Skeletal muscle satellite cell (primary cell): ENCODE measurements at regions not wholly inside any gene's neighbourhood (a gene's known extent, or its start where the extent isn't known, plus 50 kb on each side); places are given as distances from the start of the nearest gene placed in this dataset.

Source experiments
- H3K27me3 ChIP-seq: 2 replicates; pipeline ENCODE4 v1.7.0; 2013; ENCODE audit warnings: low read length; ENCODE audit not compliant: control insufficient read depth, insufficient read depth
- H3K36me3 ChIP-seq: 2 replicates; pipeline ENCODE4 v1.7.0; 2013; ENCODE audit warnings: mild to moderate bottlenecking, control low read depth, low read length; ENCODE audit not compliant: insufficient read depth
- H3K4me1 ChIP-seq: 2 replicates; pipeline ENCODE4 v1.7.0; 2013; ENCODE audit warnings: low read length; ENCODE audit not compliant: control insufficient read depth, insufficient read depth
- H3K4me2 ChIP-seq: 2 replicates; pipeline ENCODE4 v1.7.0; 2013; ENCODE audit warnings: mild to moderate bottlenecking, low read length
- H3K4me3 ChIP-seq: 2 replicates; pipeline ENCODE4 v1.7.0; 2013; ENCODE audit warnings: low read length
- H3K9ac ChIP-seq: 2 replicates; pipeline ENCODE4 v1.7.0; 2013; ENCODE audit warnings: mild to moderate bottlenecking, low read depth, low read length, moderate library complexity
- H3K9me3 ChIP-seq: replicated peaks from 2 replicates; pipeline ENCODE4 v1.7.0; 2013; ENCODE audit warnings: mild to moderate bottlenecking, control low read depth, low read length

- no peaks in the 10 kb centered on the region for H3K9me3 ChIP-seq
- no peaks in the 10 kb centered on the region for H3K4me1 ChIP-seq
- H3K36me3 ChIP-seq: no peaks in the 10 kb centered on the region
- H3K4me2 ChIP-seq: no peak overlapping the region
- H3K4me3 ChIP-seq: no peak overlapping the region
- no peak overlapping the region for H3K9ac ChIP-seq
- H3K27me3 ChIP-seq: no peaks in the 10 kb centered on the region
These were observed 353.6 kb downstream of the DEPDC1B start for GRCh38 chr5:60346393-60346792.

DNA sequence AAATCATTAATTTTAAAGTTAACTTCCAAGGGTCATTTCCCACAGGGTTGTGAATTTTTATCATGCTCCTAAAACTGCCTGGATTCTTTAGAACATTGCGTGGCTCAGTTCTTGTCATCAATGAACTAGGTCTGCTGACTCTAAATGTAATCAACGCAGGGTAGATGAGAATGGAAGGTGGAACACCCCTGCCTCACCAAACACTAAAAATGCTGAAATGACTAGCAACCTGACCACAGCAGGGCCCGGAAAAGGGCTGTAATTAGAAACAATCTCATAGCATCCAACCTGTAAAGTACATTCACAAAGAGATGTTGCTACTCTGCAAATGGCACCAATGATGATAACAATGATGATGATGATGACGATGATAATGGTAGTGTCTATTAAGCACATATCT is 356.9 kb downstream of the DEPDC1B start:
- Histone ChIP-seq H3K4me3 (no peak overlapping the region), H3K4me1 (peaks cover 16% of the 10 kb centered on the region), H3K27me3 (no peaks in the 10 kb centered on the region), H3K9ac (no peak overlapping the region), H3K9me3 (no peaks in the 10 kb centered on the region), H3K4me2 (no peak overlapping the region), H3K36me3 (no peaks in the 10 kb centered on the region)

GRCh38 chr5:60340965-60341471 is 358.9 kb downstream of the DEPDC1B start:
- Histone ChIP-seq H3K9ac (no peak overlapping the region), H3K4me3 (no peak overlapping the region), H3K36me3 (no peaks in the 10 kb centered on the region), H3K9me3 (no peaks in the 10 kb centered on the region), H3K4me1 (peaks cover 16% of the 10 kb centered on the region), H3K4me2 (no peak overlapping the region), H3K27me3 (no peaks in the 10 kb centered on the region)

GRCh38 chr5:60340326-60340725 is 359.6 kb downstream of the DEPDC1B start:
- Histone ChIP-seq H3K36me3 (no peaks in the 10 kb centered on the region), H3K9ac (no peak overlapping the region), H3K4me2 (no peak overlapping the region), H3K9me3 (no peaks in the 10 kb centered on the region), H3K4me3 (no peak overlapping the region), H3K4me1 (peaks cover 16% of the 10 kb centered on the region), H3K27me3 (no peaks in the 10 kb centered on the region)

DNA sequence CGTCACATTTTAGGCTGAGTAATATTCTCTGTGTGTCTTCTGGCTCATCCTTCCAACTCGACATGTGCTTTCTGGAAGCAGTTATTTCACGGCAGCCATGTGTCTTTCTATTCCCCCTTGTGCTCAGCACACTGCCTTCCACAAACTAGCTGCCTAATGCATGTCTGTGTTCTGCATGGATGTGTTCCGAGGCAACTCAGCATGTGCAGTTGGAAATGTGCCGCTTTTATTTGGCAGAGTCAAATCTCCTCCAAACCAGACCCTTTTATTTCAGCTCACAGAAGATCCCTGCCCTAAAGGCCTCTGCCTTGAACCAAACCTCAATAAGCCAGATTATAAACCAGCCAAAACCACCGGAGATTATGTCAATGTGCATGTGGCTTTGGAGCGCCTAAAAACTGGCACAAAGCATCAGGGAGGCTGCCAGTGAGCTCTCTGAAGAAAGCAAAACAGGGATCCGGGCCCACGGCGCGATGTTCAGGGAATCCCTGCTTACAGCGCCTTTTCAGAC is 360.2 kb downstream of the DEPDC1B start:
- Histone ChIP-seq H3K27me3 (no peaks in the 10 kb centered on the region), H3K4me2 (peak overlapping the region; percentile 43), H3K9ac (peak overlapping the region; percentile 37)

GRCh38 chr5:60338846-60339245 is 361.1 kb downstream of the DEPDC1B start:
- Histone ChIP-seq H3K4me1 (peaks cover 26% of the 10 kb centered on the region), H3K36me3 (no peaks in the 10 kb centered on the region), H3K27me3 (no peaks in the 10 kb centered on the region), H3K9me3 (no peaks in the 10 kb centered on the region), H3K9ac (no peak overlapping the region), H3K4me3 (no peak overlapping the region), H3K4me2 (no peak overlapping the region)

More for the DNA sequence above, 360.2 kb downstream of the DEPDC1B start:
- peaks cover 18% of the 10 kb centered on the region for H3K4me1 ChIP-seq
- no peaks in the 10 kb centered on the region for H3K36me3 ChIP-seq
- H3K9me3 ChIP-seq: no peaks in the 10 kb centered on the region
- H3K4me3 ChIP-seq: peak overlapping the region; percentile 8

GRCh38 chr5:60336491-60336890 is 363.5 kb downstream of the DEPDC1B start:
- no peak overlapping the region for H3K4me3 ChIP-seq
- H3K9ac ChIP-seq: no peak overlapping the region
- H3K4me2 ChIP-seq: no peak overlapping the region
- no peaks in the 10 kb centered on the region for H3K9me3 ChIP-seq
- peaks cover 44% of the 10 kb centered on the region for H3K4me1 ChIP-seq
- H3K27me3 ChIP-seq: no peaks in the 10 kb centered on the region
- H3K36me3 ChIP-seq: no peaks in the 10 kb centered on the region

DNA sequence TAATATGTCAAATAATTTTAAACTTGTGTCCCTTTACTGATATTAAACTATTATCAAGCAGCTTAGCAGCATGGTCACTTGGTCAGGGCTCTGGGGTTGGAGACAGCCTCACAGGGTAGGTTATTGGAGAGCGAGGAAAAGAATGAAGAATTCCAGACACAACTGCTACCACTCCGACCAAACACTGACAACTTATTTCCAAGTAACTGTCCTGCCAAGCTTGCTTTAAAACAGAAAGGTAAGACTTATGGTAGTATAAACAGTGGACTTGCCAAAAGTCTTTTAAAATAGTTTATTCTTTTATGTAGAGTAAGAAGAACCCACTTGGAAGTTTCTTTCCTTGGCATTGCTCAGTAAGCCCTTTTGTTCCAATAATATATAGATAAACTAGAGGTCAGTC is 364.1 kb downstream of the DEPDC1B start:
- Histone ChIP-seq H3K4me2 (no peak overlapping the region), H3K36me3 (no peaks in the 10 kb centered on the region), H3K4me3 (no peak overlapping the region), H3K9me3 (no peaks in the 10 kb centered on the region), H3K9ac (no peak overlapping the region), H3K4me1 (peaks cover 40% of the 10 kb centered on the region), H3K27me3 (no peaks in the 10 kb centered on the region)

- H3K27me3 ChIP-seq: no peaks in the 10 kb centered on the region
- peaks cover 30% of the 10 kb centered on the region for H3K4me1 ChIP-seq
- H3K9me3 ChIP-seq: no peaks in the 10 kb centered on the region
- H3K36me3 ChIP-seq: no peaks in the 10 kb centered on the region
- H3K4me3 ChIP-seq: no peak overlapping the region
- H3K4me2 ChIP-seq: peak overlapping the region; percentile 35
- H3K9ac ChIP-seq: no peak overlapping the region
These were observed 365.7 kb downstream of the DEPDC1B start for GRCh38 chr5:60334281-60334713.

GRCh38 chr5:60333005-60333571 is 366.9 kb downstream of the DEPDC1B start:
- no peak overlapping the region for H3K4me3 ChIP-seq

GRCh38 chr5:60332244-60333004 is 367.5 kb downstream of the DEPDC1B start:
- H3K36me3 ChIP-seq: no peaks in the 10 kb centered on the region
- H3K4me2 ChIP-seq: peak overlapping the region; percentile 35
- no peaks in the 10 kb centered on the region for H3K9me3 ChIP-seq
- no peak overlapping the region for H3K4me3 ChIP-seq
- H3K27me3 ChIP-seq: no peaks in the 10 kb centered on the region
- no peak overlapping the region for H3K9ac ChIP-seq
- H3K4me1 ChIP-seq: peaks cover 29% of the 10 kb centered on the region

More at GRCh38 chr5:60333005-60333571, 366.9 kb downstream of the DEPDC1B start:
- Histone ChIP-seq H3K4me1 (peaks cover 29% of the 10 kb centered on the region), H3K9me3 (no peaks in the 10 kb centered on the region), H3K27me3 (no peaks in the 10 kb centered on the region), H3K4me2 (peak overlapping the region; percentile 35), H3K9ac (no peak overlapping the region), H3K36me3 (no peaks in the 10 kb centered on the region)
